T-cell (primary cell): ENCODE measurements at regions not wholly inside any gene's neighbourhood (a gene's known extent, or its start where the extent isn't known, plus 50 kb on each side); places are given as distances from the start of the nearest gene placed in this dataset.

Experiments used
- ATAC-seq, 4 experiments: fragments of 200-7000 bp in 3 of 4; fragments of 150-1000 bp in 1 of 4; cut with Tn5 transposase; replicated peaks in 1 of 4; 1 replicate in 3 of 4; 2 replicates in 1 of 4; pipeline ENCODE4 v1.10.0; 2021; ENCODE audit warnings: moderate library complexity in 3 of 4, mild to moderate bottlenecking in 2 of 4, moderate number of reproducible peaks in 1 of 4
- CTCF ChIA-PET, 2 donors: fragments of 300-600 bp; sonication (Branson Sonifier 250); formaldehyde crosslinking; loops; one replicate each; lab custom pipeline; 2022; ENCODE audit warnings: antibody characterized with exemption in 2 of 2; lab: Charles Lee
- POLR2A ChIA-PET, 2 donors: fragments of 300-600 bp; sonication (Branson Sonifier 250); formaldehyde crosslinking; loops; one replicate each; lab custom pipeline; 2022; ENCODE audit warnings: antibody characterized with exemption in 2 of 2; lab: Charles Lee
- DNase-seq, 35 experiments: peaks; one replicate each; pipeline versions ENCODE4 v3.0.0 to v3.0.0-alpha.2; 2013 to 2023
- H3K27ac ChIP-seq: one replicate; pipeline ENCODE4 v1.5.1; 2013; ENCODE audit warnings: low read length
- H3K27me3 ChIP-seq, 2 experiments: replicated peaks in 1 of 2; 1 replicate in 1 of 2; 2 replicates in 1 of 2; pipeline versions ENCODE4 v1.6.1 to v1.7.0; 2013; ENCODE audit warnings: low read length in 1 of 2, mixed read lengths in 1 of 2; ENCODE audit not compliant: control insufficient read depth in 2 of 2, insufficient read depth in 2 of 2; ENCODE audit errors: extremely low read depth in 1 of 2
- H3K36me3 ChIP-seq, 2 donors: 1 replicate in 1 of 2; 2 replicates in 1 of 2; pipeline versions ENCODE4 v1.6.1 to v1.7.0; 2013; ENCODE audit warnings: low read length in 1 of 2; ENCODE audit not compliant: control insufficient read depth in 2 of 2, insufficient read depth in 1 of 2; ENCODE audit errors: extremely low read depth in 1 of 2
- H3K4me1 ChIP-seq, 2 experiments: 1 replicate in 1 of 2; 2 replicates in 1 of 2; pipeline versions ENCODE4 v1.6.1 to v1.7.0; 2013; ENCODE audit warnings: low read length in 2 of 2, mixed read lengths in 1 of 2; ENCODE audit not compliant: insufficient read depth in 2 of 2, control insufficient read depth in 1 of 2; ENCODE audit errors: extremely low read depth in 1 of 2
- H3K4me3 ChIP-seq, 2 donors: 1 replicate in 1 of 2; 2 replicates in 1 of 2; pipeline versions ENCODE4 v1.5.1 to v1.7.0; 2013; ENCODE audit warnings: mild to moderate bottlenecking in 2 of 2, low read length in 1 of 2, moderate library complexity in 1 of 2; ENCODE audit not compliant: control insufficient read depth in 1 of 2; ENCODE audit errors: extremely low read depth in 1 of 2
- H3K9me3 ChIP-seq: 2 replicates; pipeline ENCODE4 v1.7.0; 2013
- H3K27ac Mint-ChIP-seq, 2 donors: one replicate each; pipeline ENCODE4 v1.8.0; 2020 to 2021; ENCODE audit warnings: mild to moderate bottlenecking in 2 of 2, mixed read lengths in 2 of 2
- H3K27me3 Mint-ChIP-seq, 2 donors: one replicate each; pipeline ENCODE4 v1.8.0; 2021 to 2022; ENCODE audit warnings: mixed read lengths in 2 of 2
- H3K36me3 Mint-ChIP-seq: one replicate; pipeline ENCODE4 v1.8.0; 2021; ENCODE audit warnings: mixed read lengths
- H3K4me1 Mint-ChIP-seq, 3 donors: one replicate each; pipeline ENCODE4 v1.8.0; 2020 to 2022; ENCODE audit warnings: mixed read lengths in 3 of 3, mild to moderate bottlenecking in 1 of 3
- H3K4me3 Mint-ChIP-seq, 3 donors: one replicate each; pipeline ENCODE4 v1.8.0; 2020 to 2022; ENCODE audit warnings: mild to moderate bottlenecking in 3 of 3, mixed read lengths in 3 of 3, moderate library complexity in 3 of 3
- H3K9me3 Mint-ChIP-seq, 3 donors: one replicate each; pipeline ENCODE4 v1.8.0; 2020 to 2022; ENCODE audit warnings: mixed read lengths in 3 of 3
- WGBS: methylation state at CpG from one replicate; pipeline ENCODE4 v1.1.5; 2013; ENCODE audit warnings: missing lambda C conversion rate; ENCODE audit not compliant: insufficient coverage; 5-methylcytosine and 5-hydroxymethylcytosine counted together

DNA sequence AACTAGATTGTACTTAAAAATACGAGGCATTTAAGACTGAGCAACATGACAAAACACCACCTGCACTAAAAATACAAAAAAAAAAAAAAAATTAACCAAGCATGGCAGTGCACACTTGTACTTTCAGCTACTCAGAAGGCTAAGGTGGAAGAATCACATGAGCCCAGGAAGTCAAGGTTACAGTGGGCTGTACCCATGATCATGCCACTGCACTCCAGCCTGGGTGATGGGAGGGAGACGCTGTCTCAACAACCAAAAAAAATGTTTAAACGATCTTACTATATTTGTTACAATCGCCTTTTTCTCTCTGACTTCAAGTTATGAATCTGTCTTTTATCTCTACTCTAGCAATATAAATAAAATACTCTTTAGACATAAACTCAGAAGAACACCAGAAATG is 1454.3 kb downstream of the MAT2B start:
- Mint-ChIP-seq H3K27me3 (no peaks in the 10 kb centered on the region), H3K36me3 (no peaks in the 10 kb centered on the region), H3K4me3 (no peak overlapping the region), H3K27ac (no peak overlapping the region), H3K9me3 (peaks cover 0 to 17% (median 5%) of the 10 kb centered on the region in 3 donors), H3K4me1 (no peaks in the 10 kb centered on the region)
- H3K36me3 ChIP-seq = no peaks in the 10 kb centered on the region
- no CpG with 5 or more reads among the region's 4 CpGs for WGBS
- POLR2A ChIA-PET = no interaction called here
- DNase-seq (no peak), ATAC-seq (no peak)
- no peaks in the 10 kb centered on the region for H3K27me3 ChIP-seq
- H3K4me3 ChIP-seq = no peak overlapping the region
- CTCF ChIA-PET = no interaction called here
- no peak overlapping the region for H3K27ac ChIP-seq
- no peaks in the 10 kb centered on the region for H3K4me1 ChIP-seq
- H3K9me3 ChIP-seq = no peaks in the 10 kb centered on the region

- no peak for DNase-seq
- Mint-ChIP-seq H3K4me3 (no peak overlapping the region), H3K36me3 (no peaks in the 10 kb centered on the region), H3K27me3 (no peaks in the 10 kb centered on the region), H3K9me3 (peaks cover 0 to 10% (median 6%) of the 10 kb centered on the region in 3 donors), H3K4me1 (no peaks in the 10 kb centered on the region), H3K27ac (no peak overlapping the region)
- H3K4me3 ChIP-seq = no peak overlapping the region
- H3K36me3 ChIP-seq = no peaks in the 10 kb centered on the region
- no peaks in the 10 kb centered on the region for H3K4me1 ChIP-seq
- ATAC-seq = no peak
- no peaks in the 10 kb centered on the region for H3K27me3 ChIP-seq
- H3K27ac ChIP-seq = no peak overlapping the region
- H3K9me3 ChIP-seq = no peaks in the 10 kb centered on the region
- ChIA-PET CTCF (no interaction called here), POLR2A (no interaction called here)
- no CpG with 5 or more reads among the region's 2 CpGs for WGBS
Measured at GRCh38 chr5:164962329-164962961, 1457.0 kb downstream of the MAT2B start.

GRCh38 chr5:164966611-164967010 is 1461.2 kb downstream of the MAT2B start:
- CTCF ChIA-PET = no interaction called here

DNA sequence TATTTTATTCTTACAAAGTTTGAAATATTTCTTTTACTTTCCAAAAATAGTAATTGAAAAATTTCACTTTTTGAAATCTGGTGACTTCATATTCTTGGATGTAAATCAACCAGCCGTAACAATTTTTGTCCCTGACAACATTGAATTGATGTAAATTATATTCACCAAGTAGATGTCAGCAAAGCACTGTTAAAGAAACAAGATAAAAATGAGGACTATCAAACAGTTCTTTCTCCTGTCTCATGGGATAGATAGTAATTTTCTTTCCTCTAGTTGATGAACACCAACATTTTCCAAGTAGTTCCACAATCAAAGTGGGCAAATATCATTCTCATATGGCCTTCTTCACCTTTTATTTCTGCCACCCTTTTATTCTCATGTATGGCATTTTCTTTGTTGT is 1461.9 kb downstream of the MAT2B start:
- Histone ChIP-seq H3K27me3 (no peaks in the 10 kb centered on the region), H3K9me3 (no peaks in the 10 kb centered on the region), H3K27ac (no peak overlapping the region), H3K4me3 (no peak overlapping the region), H3K36me3 (no peaks in the 10 kb centered on the region), H3K4me1 (no peaks in the 10 kb centered on the region)
- DNase-seq (no peak), ATAC-seq (no peak)
- Mint-ChIP-seq H3K4me1 (no peaks in the 10 kb centered on the region), H3K4me3 (no peak overlapping the region), H3K9me3 (peaks cover 0 to 10% (median 5%) of the 10 kb centered on the region in 3 donors), H3K27ac (no peak overlapping the region), H3K27me3 (no peaks in the 10 kb centered on the region), H3K36me3 (no peaks in the 10 kb centered on the region)
- CTCF ChIA-PET = no interaction called here
- POLR2A ChIA-PET = no interaction called here
- WGBS = no CpG with 5 or more reads among the region's 1 CpG

More at GRCh38 chr5:164966611-164967010, 1461.2 kb downstream of the MAT2B start:
- Mint-ChIP-seq H3K4me1 (no peaks in the 10 kb centered on the region), H3K27me3 (no peaks in the 10 kb centered on the region), H3K4me3 (no peak overlapping the region), H3K36me3 (no peaks in the 10 kb centered on the region), H3K27ac (no peak overlapping the region), H3K9me3 (peaks cover 0 to 10% (median 5%) of the 10 kb centered on the region in 3 donors)
- POLR2A ChIA-PET = no interaction called here
- Histone ChIP-seq H3K27ac (no peak overlapping the region), H3K9me3 (no peaks in the 10 kb centered on the region), H3K27me3 (no peaks in the 10 kb centered on the region), H3K4me1 (no peaks in the 10 kb centered on the region), H3K4me3 (no peak overlapping the region), H3K36me3 (no peaks in the 10 kb centered on the region)
- ATAC-seq = no peak
- WGBS = no CpG with 5 or more reads among the region's 4 CpGs
- no peak for DNase-seq

DNA sequence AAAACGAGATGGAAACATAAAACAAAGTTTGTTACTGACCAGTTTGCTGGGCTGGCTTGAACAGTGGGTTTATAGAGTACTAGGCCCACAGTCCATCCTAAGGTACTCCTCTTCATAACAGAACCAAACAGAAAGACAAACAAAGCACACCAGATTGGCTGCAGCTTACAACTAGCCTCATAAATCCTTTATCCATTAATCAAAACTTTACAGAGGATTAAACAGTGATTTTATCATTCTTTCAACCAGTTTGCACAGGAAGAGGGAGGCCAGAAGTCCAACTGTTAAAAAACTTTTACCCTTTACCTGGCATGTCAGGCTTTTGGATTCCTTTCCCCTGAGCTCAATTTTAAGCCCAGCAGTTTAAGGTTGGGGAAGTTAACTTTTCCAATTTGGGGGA is 1467.6 kb downstream of the MAT2B start:
- no CpG with 5 or more reads among the region's 1 CpG for WGBS
- H3K4me3 Mint-ChIP-seq = no peak overlapping the region
- H3K4me3 ChIP-seq = no peak overlapping the region
- peaks cover 10 to 31% (median 23%) of the 10 kb centered on the region in 3 donors for H3K9me3 Mint-ChIP-seq
- H3K27me3 ChIP-seq = no peaks in the 10 kb centered on the region
- H3K36me3 Mint-ChIP-seq = no peaks in the 10 kb centered on the region
- no peaks in the 10 kb centered on the region for H3K9me3 ChIP-seq
- no peak for ATAC-seq
- H3K27me3 Mint-ChIP-seq = no peaks in the 10 kb centered on the region
- no peaks in the 10 kb centered on the region for H3K4me1 Mint-ChIP-seq
- no peak overlapping the region for H3K27ac Mint-ChIP-seq
- H3K4me1 ChIP-seq = no peaks in the 10 kb centered on the region
- H3K36me3 ChIP-seq = no peaks in the 10 kb centered on the region
- DNase-seq = no peak
- POLR2A ChIA-PET = no interaction called here
- no peak overlapping the region for H3K27ac ChIP-seq
- CTCF ChIA-PET = no interaction called here

DNA sequence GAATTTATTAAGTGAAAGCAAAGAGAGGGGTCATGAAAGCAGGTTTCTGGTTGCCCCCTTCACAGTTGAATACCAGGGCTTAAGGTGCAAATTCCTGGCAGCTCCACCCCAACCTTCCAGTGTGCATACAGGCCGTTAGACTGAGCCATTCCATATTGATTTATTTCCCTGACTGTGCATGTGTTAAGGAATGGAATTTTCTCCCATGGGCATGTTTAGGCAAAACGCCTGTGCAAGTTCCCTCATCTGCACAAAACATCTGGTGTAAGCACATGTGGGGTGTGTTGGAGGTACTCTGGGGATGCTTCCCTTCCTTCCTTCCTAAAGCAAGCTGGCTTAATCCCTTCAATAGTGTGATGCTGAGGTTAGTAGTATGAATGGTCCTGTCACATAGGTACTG is 1470.6 kb downstream of the MAT2B start:
- H3K4me1 Mint-ChIP-seq = no peaks in the 10 kb centered on the region
- H3K36me3 ChIP-seq = no peaks in the 10 kb centered on the region
- no peak overlapping the region for H3K27ac ChIP-seq
- ATAC-seq (no peak), DNase-seq (no peak)
- no peak overlapping the region for H3K27ac Mint-ChIP-seq
- no peaks in the 10 kb centered on the region for H3K4me1 ChIP-seq
- CTCF ChIA-PET = no interaction called here
- POLR2A ChIA-PET = interaction anchor here in 1 of 2 donors (0.6 kb wide), 1 partner anchor 183 kb away, joined by 3 read pairs; no protein-coding TSS in a partner anchor
- H3K9me3 Mint-ChIP-seq = peaks cover 10 to 40% (median 23%) of the 10 kb centered on the region in 3 donors
- no CpG with 5 or more reads among the region's 2 CpGs for WGBS
- H3K36me3 Mint-ChIP-seq = no peaks in the 10 kb centered on the region
- no peaks in the 10 kb centered on the region for H3K9me3 ChIP-seq
- H3K4me3 ChIP-seq = no peak overlapping the region
- H3K4me3 Mint-ChIP-seq = no peak overlapping the region
- H3K27me3 ChIP-seq = no peaks in the 10 kb centered on the region
- H3K27me3 Mint-ChIP-seq = no peaks in the 10 kb centered on the region

GRCh38 chr5:164980480-164980879 is 1475.1 kb downstream of the MAT2B start:
- no peaks in the 10 kb centered on the region for H3K27me3 ChIP-seq
- no peaks in the 10 kb centered on the region for H3K4me1 ChIP-seq
- H3K27me3 Mint-ChIP-seq = no peaks in the 10 kb centered on the region
- H3K36me3 Mint-ChIP-seq = no peaks in the 10 kb centered on the region
- no peaks in the 10 kb centered on the region for H3K4me1 Mint-ChIP-seq
- CTCF ChIA-PET = no interaction called here
- H3K4me3 Mint-ChIP-seq = no peak overlapping the region
- H3K36me3 ChIP-seq = no peaks in the 10 kb centered on the region
- WGBS = no CpG with 5 or more reads among the region's 2 CpGs
- ATAC-seq = no peak
- H3K4me3 ChIP-seq = no peak overlapping the region
- POLR2A ChIA-PET = no interaction called here
- H3K9me3 Mint-ChIP-seq = peaks cover 6 to 22% (median 16%) of the 10 kb centered on the region in 3 donors
- no peak for DNase-seq
- no peaks in the 10 kb centered on the region for H3K9me3 ChIP-seq
- no peak overlapping the region for H3K27ac ChIP-seq
- no peak overlapping the region for H3K27ac Mint-ChIP-seq
